Spleen (tissue), 11 donors: ENCODE measurements at regions not wholly inside any gene's neighbourhood (a gene's known extent, or its start where the extent isn't known, plus 50 kb on each side); places are given as distances from the start of the nearest gene placed in this dataset.

ENCODE experiments used
- DNase-seq: peaks from one replicate; pipeline ENCODE4 v3.0.0-alpha.2; 2020
- H3K27ac ChIP-seq, 8 donors: fragments of 200-600 bp; sonication (generic) in 7 of 8; 1 replicate in 4 of 8; 2 replicates in 4 of 8; pipeline versions ENCODE4 v1.5.0 to v1.8.0; 2016 to 2021; ENCODE audit warnings: inconsistent platforms in 4 of 8, mild to moderate bottlenecking in 4 of 8, moderate library complexity in 1 of 8
- H3K27me3 ChIP-seq, 7 donors: fragments of 200-600 bp; sonication (generic) in 6 of 7; replicated peaks in 1 of 7; 1 replicate in 4 of 7; 2 replicates in 3 of 7; pipeline versions ENCODE4 v1.5.0 to v1.8.0; 2016 to 2021; ENCODE audit warnings: inconsistent platforms in 3 of 7, mild to moderate bottlenecking in 1 of 7
- H3K36me3 ChIP-seq, 6 donors: fragments of 200-600 bp; sonication (generic) in 5 of 6; 1 replicate in 4 of 6; 2 replicates in 2 of 6; pipeline versions ENCODE4 v1.5.0 to v1.8.0; 2016 to 2021; ENCODE audit warnings: inconsistent platforms in 2 of 6
- H3K4me1 ChIP-seq, 6 donors: fragments of 200-600 bp; sonication (generic) in 5 of 6; 1 replicate in 3 of 6; 2 replicates in 3 of 6; pipeline versions ENCODE4 v1.5.0 to v1.8.0; 2016 to 2021; ENCODE audit warnings: inconsistent platforms in 3 of 6
- H3K4me3 ChIP-seq, 8 donors: fragments of 200-600 bp; sonication (generic) in 7 of 8; 1 replicate in 4 of 8; 2 replicates in 4 of 8; pipeline versions ENCODE4 v1.5.0 to v1.8.0; 2016 to 2021; ENCODE audit warnings: inconsistent platforms in 4 of 8, mild to moderate bottlenecking in 4 of 8, moderate library complexity in 2 of 8
- H3K9me3 ChIP-seq, 8 donors: fragments of 200-600 bp; sonication (generic) in 7 of 8; 1 replicate in 4 of 8; 2 replicates in 4 of 8; pipeline versions ENCODE4 v1.5.0 to v1.8.0; 2016 to 2021; ENCODE audit warnings: inconsistent platforms in 4 of 8
- CTCF ChIP-seq, 11 experiments: fragments of 200-600 bp in 7 of 11; fragments of 450-650 bp in 4 of 11; sonication (generic) in 4 of 11; IDR thresholded peaks in 8 of 11; conservative IDR thresholded peaks in 3 of 11; 1 replicate in 7 of 11; 2 replicates in 4 of 11; pipeline versions ENCODE4 v1.4.0 to v1.8.0; 2016 to 2021; ENCODE audit warnings: antibody characterized with exemption in 11 of 11, inconsistent platforms in 4 of 11, mild to moderate bottlenecking in 1 of 11
- POLR2A ChIP-seq, 3 donors: fragments of 450-650 bp; IDR thresholded peaks; one replicate each; pipeline ENCODE4 v1.5.1; 2017; ENCODE audit warnings: antibody characterized with exemption in 3 of 3, mild to moderate bottlenecking in 1 of 3
- POLR2AphosphoS5 ChIP-seq, 3 donors: sonication (generic); formaldehyde crosslinking; IDR thresholded peaks; one replicate each; pipeline ENCODE4 v1.5.1; 2017; ENCODE audit warnings: antibody characterized with exemption in 3 of 3
- WGBS, 5 donors: extraction: QIAGEN DNeasy Blood & Tissue Kit in 3 of 5; methylation state at CpG; one replicate each; pipeline versions ENCODE4 v1.1.5 to v1.1.7; 2013 to 2018; 5-methylcytosine and 5-hydroxymethylcytosine counted together
- intact Hi-C: fragments of 100-400 bp; cut with DNase I; formaldehyde crosslinking; loops from one replicate; pipeline ENCODE4 v1.15.0; 2023; ENCODE audit warnings: low total_unique reads
- donor health status: healthy with polysubstance abuse.
- donor health status: DM: no; HTN: no; CAD: no; lungs with moderate emphysema.
- donor health status: DM: no; HTN: no; CAD: no.
- donor health status: Bipolar disorder and iron deficiency.
- donor health status: healthy.
- donor health status: DM: no; HTN: no; CAD: no.
- donor health status: DM: yes; HTN: yes; CAD: no.

- DNase-seq: no peak
- peaks cover 0 to 19% (median 0%) of the 10 kb centered on the region in 7 donors for H3K27me3 ChIP-seq
- WGBS, 5 donors: 78 to 95% (median 87%) methylated on average over 2 of the region's 2 CpGs
- peaks cover 0 to 6% (median 0%) of the 10 kb centered on the region in 8 donors for H3K9me3 ChIP-seq
- intact Hi-C loops: no loop called here
- no peaks in the 10 kb centered on the region for H3K4me1 ChIP-seq
- H3K4me3 ChIP-seq: no peak overlapping the region
- H3K27ac ChIP-seq: peak overlapping the region in 1 of 8 donors; percentile 3
- H3K36me3 ChIP-seq: no peaks in the 10 kb centered on the region
- TF ChIP-seq POLR2AphosphoS5 (IDR thresholded peaks at IDR 0.05) (no peak), POLR2A (IDR thresholded peaks at IDR 0.05) (no peak), CTCF (IDR thresholded peaks at IDR 0.05 in 8 of 11, conservative IDR thresholded peaks at IDR 0.05 in 3 of 11) (no peak)
Measured at GRCh38 chrX:13180807-13181206, 136.4 kb upstream of the FAM9C start.

DNA sequence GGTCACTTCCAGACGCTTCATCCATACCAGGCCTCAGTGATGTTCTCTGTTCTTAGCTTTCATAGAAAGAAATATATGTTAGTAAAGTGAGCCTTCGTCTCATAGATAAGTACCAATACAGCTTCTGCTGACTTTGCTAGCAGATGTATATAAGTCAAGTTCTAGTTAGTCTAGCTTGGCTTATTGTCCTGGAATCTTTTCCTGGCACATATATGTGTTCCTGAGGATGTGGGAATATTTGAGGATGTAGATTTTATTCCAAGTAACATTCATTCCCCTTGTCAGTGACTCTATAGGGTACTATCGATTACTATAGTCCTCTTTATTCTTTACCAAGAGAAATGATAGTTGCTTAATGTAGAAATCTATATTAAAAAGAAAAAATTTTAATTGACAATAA, 135.2 kb upstream of the FAM9C start:
- H3K4me1 ChIP-seq: no peaks in the 10 kb centered on the region
- intact Hi-C loops: no loop called here
- no peak overlapping the region for H3K4me3 ChIP-seq
- H3K9me3 ChIP-seq: peaks cover 0 to 6% (median 0%) of the 10 kb centered on the region in 8 donors
- no peak for DNase-seq
- 78 to 100% (median 95%) methylated on average over 3 of the region's 3 CpGs for WGBS, 5 donors
- no peaks in the 10 kb centered on the region for H3K36me3 ChIP-seq
- no peak for TF ChIP-seq POLR2AphosphoS5 (IDR thresholded peaks at IDR 0.05)
- no peak for TF ChIP-seq POLR2A (IDR thresholded peaks at IDR 0.05)
- no peak for TF ChIP-seq CTCF (IDR thresholded peaks at IDR 0.05 in 8 of 11, conservative IDR thresholded peaks at IDR 0.05 in 3 of 11)
- no peak overlapping the region for H3K27ac ChIP-seq
- peaks cover 0 to 19% (median 0%) of the 10 kb centered on the region in 7 donors for H3K27me3 ChIP-seq

DNA sequence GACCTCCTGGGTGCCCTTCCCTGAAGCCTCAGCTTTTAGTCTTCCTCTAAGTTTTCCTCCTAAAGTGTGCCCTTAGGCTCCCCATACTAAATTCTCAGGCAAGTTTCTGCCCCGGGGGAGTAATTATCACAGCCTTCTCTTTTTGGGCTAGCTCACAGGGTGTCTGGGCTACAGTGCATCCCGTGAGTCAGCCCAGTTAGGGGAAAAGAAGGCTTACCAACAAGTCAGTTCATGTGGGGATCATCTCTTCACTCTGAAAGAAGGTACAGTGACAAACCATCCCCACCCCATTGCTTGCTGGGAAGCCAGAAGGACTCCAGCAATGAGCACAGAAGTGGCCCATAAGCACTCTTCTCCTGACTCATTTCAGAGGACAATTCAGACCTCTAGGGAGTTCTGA, 134.7 kb upstream of the FAM9C start:
- Histone ChIP-seq H3K36me3 (no peaks in the 10 kb centered on the region), H3K4me1 (no peaks in the 10 kb centered on the region), H3K27ac (no peak overlapping the region), H3K4me3 (no peak overlapping the region), H3K27me3 (peaks cover 0 to 19% (median 0%) of the 10 kb centered on the region in 7 donors), H3K9me3 (peaks cover 0 to 1% (median 0%) of the 10 kb centered on the region in 8 donors)
- WGBS, 5 donors: 81 to 100% (median 94%) methylated on average over 2 of the region's 2 CpGs
- TF ChIP-seq POLR2AphosphoS5 (IDR thresholded peaks at IDR 0.05): no peak
- no peak for TF ChIP-seq POLR2A (IDR thresholded peaks at IDR 0.05)
- TF ChIP-seq CTCF (IDR thresholded peaks at IDR 0.05 in 8 of 11, conservative IDR thresholded peaks at IDR 0.05 in 3 of 11): no peak
- intact Hi-C loops: no loop called here
- DNase-seq: no peak

DNA sequence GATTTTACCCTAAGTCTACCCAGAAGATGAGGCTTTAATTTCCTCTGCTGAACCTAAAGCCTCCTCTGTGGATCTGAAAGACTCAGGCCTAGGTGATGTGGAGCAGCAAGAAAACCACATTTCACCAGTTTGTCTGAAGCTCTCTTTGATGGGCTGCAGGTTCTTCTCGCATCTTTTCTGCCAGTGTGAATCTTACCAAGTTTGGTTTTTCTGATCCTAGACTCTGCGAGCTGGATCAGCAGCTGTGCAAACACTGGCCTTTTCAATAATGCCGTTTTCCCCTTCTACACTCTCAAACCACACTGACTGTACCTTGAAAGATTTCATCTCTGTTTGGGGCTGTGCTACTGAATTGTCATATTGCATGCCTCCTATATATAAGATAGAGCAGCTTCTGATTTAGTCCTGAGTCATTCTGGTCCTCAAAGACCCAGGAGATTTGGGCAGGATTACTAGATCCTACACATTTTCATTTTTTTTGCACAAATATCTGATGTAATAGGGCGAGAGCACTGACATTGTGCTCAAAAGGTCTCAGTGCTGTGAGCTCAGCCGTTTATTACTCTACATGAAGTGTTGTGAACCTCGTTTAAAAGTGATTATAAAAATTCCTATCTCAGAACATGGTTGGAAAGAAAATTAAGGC, 133.6 kb upstream of the FAM9C start:
- 75 to 85% (median 82%) methylated on average over 6 of the region's 6 CpGs for WGBS, 5 donors
- Histone ChIP-seq H3K36me3 (no peaks in the 10 kb centered on the region), H3K27me3 (peaks cover 0 to 19% (median 0%) of the 10 kb centered on the region in 7 donors), H3K27ac (no peak overlapping the region), H3K4me3 (no peak overlapping the region), H3K4me1 (no peaks in the 10 kb centered on the region), H3K9me3 (no peaks in the 10 kb centered on the region)
- no peak for TF ChIP-seq POLR2A (IDR thresholded peaks at IDR 0.05)
- TF ChIP-seq CTCF (IDR thresholded peaks at IDR 0.05 in 8 of 11, conservative IDR thresholded peaks at IDR 0.05 in 3 of 11): no peak
- no peak for TF ChIP-seq POLR2AphosphoS5 (IDR thresholded peaks at IDR 0.05)
- no peak for DNase-seq
- intact Hi-C loops: no loop called here
